DMS53 treated with DMSO at 0.1 percent for 48 hours (cell line): ENCODE measurements at regions not wholly inside any gene's neighbourhood (a gene's known extent, or its start where the extent isn't known, plus 50 kb on each side); places are given as distances from the start of the nearest gene placed in this dataset.
"Not testable (repeated sequence)": the region's sequence is repeated elsewhere in the genome, so short reads cannot be mapped to it uniquely, and the experiment has no call there.

Experiments
- DNase-seq: peaks from one replicate; lab custom pipeline; 2025; ENCODE audit not compliant: unreplicated experiment; lab: John Stamatoyannopoulos, UW

DNA sequence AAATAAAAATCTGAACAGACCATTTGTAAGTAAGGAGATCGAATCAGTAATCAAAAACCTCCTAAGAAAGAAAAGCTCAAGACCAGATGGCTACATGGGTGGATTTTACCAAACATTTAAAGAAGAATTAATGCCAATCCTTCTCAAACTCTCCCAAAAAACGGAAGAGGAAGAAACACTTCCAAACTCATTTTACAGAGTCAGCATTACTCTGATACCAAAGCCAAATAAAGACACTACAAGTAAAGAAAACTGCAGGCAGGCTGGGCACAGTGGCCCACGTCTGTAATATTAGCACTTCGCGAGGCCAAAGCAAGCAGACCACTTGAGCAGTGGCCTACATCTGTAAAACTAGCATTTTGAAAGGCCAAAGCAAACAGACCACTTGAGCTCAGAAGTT is 159.8 kb downstream of the DPY19L2 start:
- DNase-seq, result no peak

DNA sequence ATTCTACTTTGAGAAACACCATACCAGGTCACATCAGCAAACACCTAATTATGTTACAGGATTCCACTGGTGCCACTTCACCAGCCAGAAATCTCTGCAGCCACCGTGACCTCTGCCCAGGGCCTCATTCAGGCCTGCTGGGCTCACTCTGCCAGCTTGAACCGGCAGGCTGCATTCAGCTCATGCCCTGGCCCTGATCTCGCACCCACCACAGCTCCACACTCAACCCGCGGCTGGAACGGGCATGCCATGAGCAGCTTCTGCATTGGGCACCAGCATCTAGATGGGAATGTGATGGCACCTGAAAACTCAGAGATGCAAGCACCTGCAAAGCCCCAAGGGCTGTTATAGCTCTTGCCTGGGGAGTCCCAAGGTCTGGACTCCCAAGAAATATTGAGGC is 168.7 kb downstream of the DPY19L2 start:
- no peak for DNase-seq

DNA sequence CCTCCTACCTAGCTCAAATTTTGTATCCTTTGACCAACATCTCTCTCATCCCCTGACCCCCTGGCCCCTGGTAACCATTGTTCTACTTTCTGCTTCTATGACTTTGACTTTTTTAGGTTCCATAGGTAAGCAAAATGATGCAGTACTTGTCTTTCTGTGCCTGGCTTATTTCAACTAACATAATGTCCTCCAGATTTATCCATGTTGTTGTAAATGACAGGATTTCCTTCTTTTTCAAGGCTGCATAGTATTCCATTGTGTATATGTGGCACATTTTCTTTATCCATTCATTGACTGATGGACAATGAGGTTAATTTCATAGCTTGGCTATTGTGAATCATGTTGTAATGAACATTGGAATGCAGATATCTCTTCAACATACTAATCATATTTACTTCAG is 170.1 kb downstream of the DPY19L2 start:
- DNase-seq, result no peak

DNA sequence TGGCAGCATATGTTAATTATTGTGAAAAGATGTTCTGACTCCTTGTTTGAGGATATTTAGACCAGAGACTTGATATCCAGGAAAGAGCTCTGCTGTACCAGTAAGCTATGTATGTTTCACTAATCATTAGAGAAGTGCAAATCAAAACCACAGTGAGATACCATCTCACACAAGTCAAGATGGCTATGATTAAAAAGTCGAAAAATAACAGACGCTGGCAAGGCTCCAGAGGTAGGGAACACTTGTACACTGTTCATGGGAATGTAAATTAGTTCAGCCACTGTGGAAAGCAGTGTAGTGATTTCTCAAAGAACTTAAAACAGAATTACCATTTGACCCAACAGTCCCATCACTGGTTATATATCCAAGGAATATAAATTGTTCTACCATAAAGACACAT is 171.6 kb downstream of the DPY19L2 start:
- DNase-seq, result no peak

DNA sequence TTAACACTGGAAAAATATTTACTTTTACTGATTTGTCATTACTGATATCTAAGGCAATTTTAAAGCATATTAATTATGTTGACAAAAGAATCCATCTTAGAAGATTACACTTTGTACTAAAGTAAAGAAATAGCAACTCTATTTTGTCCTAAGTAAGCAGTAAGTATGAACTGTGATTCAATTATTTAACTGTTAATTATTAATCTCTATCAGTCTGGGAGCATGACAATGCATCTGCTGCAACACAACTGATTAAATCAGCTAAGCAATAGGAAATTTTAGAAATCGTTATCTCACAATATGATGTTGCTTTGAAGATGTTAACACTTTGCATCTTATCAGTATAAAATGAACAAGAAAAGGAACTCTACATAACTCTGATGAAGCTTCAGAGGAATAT is 172.3 kb downstream of the DPY19L2 start:
- no peak for DNase-seq

DNA sequence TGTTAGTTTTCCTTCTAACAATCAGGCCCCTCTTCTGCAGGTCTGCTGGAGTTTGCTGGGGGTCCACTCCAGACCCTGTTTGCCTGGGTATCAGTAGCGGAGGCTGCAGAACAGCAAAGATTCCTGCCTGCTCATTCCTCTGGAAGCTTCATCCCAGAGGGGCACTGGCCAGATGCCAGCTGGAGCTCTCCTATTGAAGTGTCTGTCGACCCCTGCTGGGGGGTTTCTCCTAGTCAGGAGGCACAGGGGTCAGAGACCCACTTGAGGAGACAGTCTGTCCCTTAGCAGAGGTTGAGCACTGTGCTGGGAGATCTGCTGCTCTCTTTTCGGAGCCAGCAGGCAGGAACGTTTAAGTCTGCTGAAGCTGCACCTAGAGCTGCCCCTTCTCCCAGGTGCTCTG is 174.9 kb downstream of the DPY19L2 start:
- DNase-seq, result not testable (repeated sequence)

DNA sequence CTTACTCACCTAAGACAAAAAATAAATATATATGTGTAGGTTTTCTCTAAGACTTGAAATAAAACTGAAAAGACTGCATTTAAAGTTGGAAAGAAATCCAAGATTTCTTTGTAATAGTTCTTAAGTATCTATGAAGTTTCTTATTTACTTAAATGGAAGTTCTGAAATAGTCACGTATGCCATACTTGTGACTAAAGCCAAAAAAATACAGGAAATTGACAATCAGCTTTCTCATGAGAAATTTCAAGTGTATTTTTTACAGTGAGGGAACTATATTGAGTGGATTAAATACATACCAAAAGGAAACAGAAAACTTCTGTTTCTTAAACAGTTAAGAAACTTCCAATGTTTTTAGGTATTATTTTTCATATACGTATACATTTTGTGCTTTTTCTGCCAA is 188.1 kb downstream of the DPY19L2 start:
- no peak for DNase-seq

DNA sequence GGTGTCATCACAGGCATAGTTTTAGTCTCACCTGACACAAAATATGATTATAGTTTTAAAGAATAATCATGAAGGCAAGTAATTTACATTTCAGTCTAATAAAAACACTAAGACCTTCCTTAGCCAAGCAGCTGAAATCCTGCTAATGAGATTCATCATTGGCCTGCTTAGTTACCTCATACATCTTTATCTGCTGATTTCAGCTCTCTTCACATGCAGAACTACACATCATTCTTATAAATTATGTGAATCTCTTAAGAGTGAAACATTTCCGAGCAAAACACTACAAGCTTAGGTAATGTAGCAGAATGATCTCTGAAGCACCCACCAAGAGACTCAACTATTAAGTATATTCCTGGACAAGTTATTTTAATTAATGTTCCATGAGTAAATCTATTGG is 198.1 kb downstream of the DPY19L2 start:
- no peak for DNase-seq

DNA sequence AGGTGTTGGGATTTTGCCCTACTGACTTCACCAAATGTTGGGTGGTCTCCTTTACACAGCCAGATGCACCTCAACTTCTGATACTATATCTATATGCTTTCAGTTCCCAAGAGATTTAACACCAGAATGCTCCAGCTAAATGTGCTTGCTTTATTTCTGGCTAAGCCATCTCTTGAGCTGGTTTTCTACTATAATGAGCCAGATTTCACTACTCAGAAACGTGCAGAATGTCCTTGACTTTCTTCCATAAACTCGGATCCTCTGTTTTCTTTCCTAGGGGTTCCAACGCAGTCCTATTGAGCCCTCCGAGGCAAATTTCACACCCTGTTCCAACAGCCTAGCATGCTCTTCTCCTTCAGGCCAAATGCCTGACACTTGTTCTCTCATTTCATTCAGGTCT is 200.3 kb downstream of the DPY19L2 start:
- DNase-seq, result no peak

DNA sequence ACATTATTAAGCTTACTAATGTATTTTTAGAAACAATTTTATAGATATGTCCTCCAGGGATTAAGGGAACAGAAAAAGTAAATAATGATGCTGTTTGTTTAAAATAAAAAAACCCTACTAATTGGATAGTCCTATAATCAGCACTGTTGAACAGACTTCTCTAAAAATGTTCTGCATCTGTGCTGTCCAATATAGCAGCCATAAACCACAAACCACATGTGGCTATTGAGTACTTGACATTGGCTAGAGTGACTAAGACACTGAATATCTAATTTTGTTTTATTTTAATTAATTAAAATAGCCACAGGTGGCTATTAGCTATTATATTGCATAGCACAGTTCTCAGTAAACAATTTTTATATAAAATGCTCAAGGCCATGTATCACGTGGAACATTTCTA is 210.4 kb downstream of the DPY19L2 start:
- DNase-seq, result no peak

DNA sequence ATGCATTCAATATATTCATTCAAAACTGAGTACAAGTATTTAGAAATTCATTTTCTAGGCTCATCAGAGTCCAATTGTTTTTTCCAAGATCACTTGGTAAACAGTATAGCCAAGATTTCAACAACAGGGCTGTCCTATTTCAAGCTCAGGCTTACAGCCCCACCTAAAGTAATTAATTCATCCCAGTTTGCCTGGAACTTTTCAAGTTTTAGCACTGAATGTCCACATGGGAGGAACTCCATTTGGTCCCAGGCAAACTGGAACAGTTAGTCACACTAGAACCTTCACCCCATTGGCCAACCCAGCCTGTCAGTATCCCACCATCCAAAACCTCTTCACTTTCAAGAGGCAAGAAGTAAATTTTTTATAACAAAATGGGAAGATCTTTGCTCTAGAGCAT is 210.9 kb downstream of the DPY19L2 start:
- DNase-seq, result no peak

DNA sequence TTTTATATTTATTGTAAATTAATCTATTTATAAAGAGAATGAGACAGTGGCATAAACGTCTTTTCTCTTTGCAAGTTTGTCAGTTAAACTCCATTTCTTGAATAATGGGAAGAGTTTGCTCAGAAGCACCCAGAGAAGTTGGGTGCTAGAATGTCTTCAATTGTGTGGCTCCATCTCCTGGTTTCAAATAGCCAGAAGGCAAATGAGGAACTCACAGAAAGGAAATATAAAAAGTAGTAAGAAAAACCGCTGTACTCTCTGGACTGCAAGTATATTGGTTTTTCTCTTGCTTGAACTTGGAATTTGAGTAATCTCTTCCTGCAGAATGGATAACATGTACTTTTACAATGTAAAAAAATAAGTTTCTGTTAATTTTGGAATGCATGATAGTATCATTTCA is 217.5 kb downstream of the DPY19L2 start:
- no peak for DNase-seq

DNA sequence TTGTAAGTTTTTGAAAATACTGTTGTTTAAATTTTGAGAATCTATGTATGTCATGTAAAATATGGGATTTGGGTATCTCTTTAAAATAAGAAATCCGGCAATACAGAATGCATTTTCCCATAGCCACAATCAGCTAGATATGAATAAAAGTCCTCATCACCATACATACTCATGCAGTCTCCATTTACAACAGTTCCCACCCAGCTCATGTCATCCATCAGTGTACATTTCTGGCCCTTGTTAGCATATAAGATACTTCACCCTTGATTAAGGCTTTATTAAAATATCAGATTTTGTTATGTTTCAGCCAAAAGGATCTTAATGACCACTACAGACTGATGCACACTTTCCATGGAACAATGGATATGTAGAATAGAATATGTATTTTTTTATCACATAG is 218.0 kb downstream of the DPY19L2 start:
- no peak for DNase-seq

DNA sequence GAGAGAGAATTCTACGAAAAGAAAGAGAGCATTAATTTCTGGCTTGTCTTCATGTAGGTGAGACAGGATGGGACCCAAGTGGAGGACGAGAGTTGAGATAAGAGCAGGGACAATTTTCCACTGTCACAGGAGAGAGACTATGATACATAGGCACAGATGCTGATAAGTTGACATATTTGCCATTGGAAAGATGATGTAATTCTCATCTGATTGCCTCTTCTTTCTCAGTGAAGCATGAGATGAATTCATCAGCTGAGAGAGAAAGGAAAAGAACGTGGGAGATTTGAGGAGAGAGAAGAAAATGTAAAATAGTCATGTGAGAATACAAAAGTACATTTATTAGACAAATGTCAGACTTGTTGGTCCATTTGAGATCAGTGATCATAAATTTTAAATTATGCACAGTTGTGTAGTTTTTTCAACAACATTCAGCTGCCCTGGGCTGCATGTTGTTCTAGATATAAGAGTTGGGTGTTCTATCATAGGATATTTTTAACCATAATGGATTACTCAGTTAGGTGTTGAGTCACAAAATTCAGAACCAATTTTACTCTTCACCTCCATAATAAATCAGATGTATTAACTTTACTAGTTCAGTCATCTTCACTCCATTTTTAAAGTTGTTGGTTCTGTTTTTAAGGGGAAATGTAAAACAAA is 222.9 kb downstream of the DPY19L2 start:
- peak; percentile 85 for DNase-seq

DNA sequence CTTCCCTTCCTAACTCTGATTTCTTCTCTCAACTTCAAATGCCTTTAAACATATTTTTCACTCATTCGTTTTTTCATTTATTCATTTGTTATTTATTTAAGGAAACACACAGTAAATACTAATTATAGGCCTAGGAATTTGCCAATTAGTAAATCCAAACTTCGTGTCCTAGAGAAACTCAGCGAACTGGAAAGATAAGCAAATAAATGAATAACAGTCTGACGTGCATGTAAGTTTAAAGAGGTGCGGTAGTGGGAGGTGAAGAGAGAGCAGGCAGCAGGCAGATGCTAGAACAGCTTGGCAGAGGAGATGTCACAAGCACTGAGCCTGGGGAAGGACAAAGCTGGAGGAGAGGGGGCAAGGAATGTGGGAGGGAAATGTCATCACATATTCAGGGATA is 228.2 kb downstream of the DPY19L2 start:
- DNase-seq, result peak; percentile 74

DNA sequence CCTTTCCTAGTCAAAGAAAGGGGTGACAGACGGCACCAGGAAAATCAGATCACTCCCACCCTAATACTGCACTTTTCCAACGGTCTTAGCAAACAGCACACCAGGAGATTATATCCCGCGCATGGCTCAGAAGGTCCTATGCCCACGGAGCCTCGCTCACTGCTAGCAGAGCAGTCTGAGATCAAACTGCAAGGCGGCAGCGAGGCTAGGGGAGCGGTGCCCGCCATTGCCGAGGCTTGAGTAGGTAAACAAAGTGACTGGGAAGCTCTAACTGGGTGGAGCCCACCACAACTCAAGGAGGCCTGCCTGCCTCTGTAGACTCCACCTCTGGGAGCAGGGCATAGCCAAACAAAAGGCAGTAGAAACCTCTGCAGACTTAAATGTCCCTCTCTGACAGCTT is 233.9 kb downstream of the DPY19L2 start:
- not testable (repeated sequence) for DNase-seq

DNA sequence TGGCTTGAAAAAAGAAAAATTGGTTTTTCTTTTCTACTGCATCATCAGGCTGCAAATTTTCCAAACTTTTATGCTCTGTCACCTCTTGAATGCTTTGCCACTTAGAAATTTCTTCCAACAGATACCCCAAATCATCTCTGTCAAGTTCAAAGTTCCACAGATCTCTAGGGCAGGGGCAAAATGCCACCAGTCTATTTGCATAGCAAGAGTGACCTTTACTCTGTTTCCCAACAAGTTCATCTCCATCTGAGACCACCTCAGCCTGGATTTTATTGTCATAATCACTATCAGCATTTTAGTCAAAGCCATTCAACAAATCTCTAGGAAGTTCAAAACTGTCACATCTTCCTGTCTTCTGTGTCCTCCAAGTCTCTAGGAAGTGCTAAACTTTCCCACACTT is 240.3 kb downstream of the DPY19L2 start:
- not testable (repeated sequence) for DNase-seq

DNA sequence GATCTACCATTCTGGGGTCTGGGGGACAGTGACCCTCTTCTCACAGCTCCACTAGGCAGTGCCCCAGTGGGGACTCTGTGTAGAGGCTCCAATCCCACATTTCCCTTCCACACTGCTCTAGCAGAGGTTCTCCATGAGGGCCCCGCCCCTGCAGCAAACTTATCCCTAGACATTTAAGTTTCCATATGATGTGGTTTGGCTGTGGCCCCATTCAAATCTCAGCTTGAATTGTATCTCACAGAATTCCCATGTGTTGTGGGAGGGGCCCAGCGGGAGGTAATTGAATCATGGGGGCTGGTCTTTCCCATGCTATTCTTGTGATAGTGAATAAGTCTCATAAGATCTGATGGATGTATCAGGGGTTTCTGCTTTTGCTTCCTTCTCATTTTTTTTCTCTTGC is 241.3 kb downstream of the DPY19L2 start:
- not testable (repeated sequence) for DNase-seq

DNA sequence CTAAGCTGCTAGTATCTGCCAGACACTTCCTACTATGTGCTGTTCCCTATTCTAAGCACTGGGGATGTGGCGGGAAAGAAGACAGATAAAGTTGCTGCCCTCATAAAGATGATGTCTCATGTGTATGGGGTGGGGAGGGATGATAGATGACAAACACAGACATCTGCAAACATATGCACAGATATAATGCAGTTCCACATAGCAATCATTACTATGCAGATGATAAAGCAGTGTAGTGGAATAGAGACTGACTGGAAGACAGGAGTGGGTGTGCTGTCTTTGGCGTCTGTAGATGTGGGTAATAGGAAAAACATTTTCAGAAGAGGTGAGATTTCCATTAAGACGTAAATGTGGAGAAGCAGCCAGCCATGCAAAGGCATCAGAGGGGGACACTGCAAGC is 243.6 kb downstream of the DPY19L2 start:
- DNase-seq, result no peak

DNA sequence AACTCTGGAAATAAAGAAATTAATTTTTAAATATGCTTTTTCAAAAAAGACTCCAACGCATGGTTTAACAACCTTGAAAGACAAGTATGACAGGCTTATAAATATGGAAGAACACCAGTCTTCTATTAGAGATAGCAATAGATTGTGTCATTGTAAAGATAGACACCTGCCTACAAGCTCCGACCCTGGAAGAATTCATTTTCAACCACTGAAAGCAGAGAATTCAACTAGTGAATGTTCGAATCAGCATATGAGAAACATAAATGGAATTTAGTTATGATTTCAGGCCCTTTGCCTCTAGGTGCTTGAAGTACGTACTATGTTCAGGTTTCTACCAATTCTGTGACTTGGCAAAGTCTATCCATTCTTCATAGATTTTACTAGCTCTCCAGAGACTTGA is 244.5 kb downstream of the DPY19L2 start:
- DNase-seq, result no peak

DNA sequence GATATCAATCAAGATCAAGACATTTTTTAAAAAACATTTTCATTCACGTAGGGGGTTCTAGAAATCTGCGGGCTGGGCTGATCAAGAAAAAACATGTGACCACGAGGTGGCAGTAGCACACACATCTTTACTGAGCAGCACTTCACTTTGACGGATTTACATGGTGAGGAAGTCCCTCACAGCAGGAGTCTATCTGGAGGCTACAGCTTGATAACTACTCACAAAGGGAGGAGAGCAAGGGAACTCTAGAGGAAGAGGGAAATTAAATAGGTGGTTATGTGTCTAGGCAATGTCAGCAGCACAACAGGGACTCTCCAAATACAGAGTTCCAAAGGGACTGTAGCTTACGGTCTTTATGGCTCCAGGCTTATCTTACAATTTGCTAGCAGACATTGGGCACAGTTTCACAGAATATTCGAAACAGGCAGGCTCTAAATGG is 248.1 kb downstream of the DPY19L2 start:
- DNase-seq, result peak; percentile 89

DNA sequence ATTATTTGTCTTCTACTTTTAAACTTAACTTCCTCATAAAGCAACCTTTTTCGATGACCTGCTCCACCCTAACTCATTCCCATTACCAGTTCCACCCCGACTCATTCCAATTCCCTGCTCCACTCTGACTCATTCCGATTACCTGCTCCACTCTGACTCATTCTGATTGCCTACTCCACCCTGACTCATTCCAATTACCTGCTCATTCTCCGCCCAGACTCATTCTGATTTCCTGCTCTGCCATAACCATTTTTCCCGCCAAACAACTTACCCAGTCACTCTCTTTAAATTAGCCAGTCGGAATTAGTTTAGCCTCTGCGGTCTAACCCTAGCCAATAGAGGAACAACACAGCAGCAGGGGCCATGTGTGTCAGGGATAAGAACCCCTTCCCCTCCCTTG is 249.1 kb downstream of the DPY19L2 start:
- DNase-seq, result peak; percentile 37

DNA sequence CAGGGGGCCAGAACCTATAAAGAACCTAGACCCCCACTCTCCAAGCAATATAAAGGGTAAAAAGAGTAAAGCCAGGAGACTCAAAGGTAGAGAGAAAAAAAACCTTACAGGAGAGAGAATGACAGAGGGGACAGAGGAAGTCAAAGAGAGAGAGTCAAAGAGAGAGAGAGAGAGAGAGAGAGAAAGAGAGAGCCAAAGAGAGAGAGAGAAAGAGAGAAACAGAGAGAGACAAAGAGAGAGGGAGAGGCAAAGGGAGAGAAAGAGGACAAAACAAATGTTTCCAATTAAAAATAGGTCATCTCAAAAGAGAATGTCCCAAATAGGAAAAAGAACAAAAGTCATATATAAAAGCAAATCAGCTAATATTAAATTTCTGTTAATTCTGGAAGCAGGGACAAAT is 251.5 kb downstream of the DPY19L2 start:
- DNase-seq, result no peak

DNA sequence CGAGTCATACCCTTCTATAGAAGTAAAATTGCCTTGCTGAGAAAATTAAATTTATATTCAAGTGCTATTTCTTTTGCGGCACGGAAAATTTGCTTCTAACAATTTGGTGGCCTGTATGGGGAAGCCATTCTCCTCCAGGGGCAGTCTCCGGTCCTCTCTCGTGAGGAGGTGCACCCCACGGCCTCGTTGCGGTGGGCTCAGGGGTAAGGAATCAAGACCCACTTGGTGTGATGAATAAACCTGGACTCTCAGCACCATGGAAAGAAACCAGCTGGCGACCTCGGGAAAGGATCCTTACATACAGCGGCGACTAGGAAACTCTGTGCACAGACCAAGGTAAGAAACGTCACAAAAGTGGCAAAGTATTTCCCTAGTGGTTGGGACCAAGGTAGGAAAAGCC is 252.9 kb downstream of the DPY19L2 start:
- no peak for DNase-seq
